ENCODE measurements at regions not wholly inside any gene's neighbourhood (a gene's known extent, or its start where the extent isn't known, plus 50 kb on each side); places are given as distances from the start of the nearest gene placed in this dataset.
"Not testable (repeated sequence)": the region's sequence is repeated elsewhere in the genome, so short reads cannot be mapped to it uniquely, and the experiment has no call there.

DNA sequence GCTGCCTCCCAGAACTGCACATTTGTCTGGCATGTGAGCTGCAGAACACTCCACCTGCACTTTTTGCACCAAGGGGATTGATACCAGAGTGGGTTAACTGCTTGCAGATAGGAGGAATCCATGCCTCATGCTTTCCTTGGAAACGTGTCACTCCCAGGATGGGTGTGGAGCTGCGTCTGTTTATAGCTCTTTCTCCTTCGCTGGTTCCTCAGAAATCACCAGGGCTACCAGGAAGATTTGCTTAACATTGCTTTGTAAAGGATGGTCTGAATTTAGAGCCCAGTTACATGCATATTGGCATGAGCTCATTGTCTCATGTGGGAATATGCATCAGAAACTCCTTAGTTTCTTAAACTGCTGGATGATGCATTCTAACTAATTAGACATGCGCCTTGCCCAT lies 234.6 kb downstream of the GADD45G start:
- no peak for DNase-seq (ENCODE audit: low read depth)

DNA sequence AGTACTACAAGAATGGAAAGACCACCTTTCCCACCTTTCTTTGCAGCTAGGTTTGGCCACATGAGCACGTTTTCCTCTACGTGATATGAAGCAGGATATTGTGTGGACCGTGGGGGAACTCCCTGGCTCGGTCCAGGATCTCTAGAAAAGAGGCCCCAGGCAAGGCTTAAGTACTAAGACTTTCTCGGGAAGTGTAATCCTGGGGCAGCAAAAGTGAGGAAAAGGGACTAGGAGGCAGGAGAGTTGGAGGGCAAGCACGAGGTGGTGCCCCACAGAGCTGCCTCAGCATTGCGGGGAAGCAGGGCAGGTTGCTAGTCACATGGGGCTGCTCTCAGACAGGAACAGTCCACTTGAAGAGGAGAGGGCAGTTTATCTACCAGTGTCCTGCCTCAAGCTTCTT lies 235.1 kb downstream of the GADD45G start:
- DNase-seq (ENCODE audit: low read depth): no peak

DNA sequence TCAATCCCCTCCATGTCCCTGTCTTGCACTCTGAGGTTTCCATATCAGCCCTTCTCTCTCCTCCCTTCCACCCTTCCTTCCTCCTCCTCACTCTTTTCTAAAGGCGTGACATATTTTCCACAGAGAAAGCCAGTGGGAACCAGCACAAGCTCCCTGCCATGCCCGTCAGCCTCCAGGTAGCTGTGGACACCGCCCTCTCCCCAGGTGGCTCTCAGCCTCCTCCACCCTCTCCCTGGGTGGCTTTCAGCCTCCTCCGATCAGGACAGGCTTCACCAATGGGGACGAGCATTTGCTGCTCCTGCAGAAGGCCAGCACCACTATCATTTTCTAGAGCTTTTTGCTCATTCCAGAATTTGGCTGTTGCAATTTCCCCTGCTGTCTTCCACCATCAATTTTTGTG lies 236.6 kb downstream of the GADD45G start:
- no peak for DNase-seq (ENCODE audit: low read depth)

DNA sequence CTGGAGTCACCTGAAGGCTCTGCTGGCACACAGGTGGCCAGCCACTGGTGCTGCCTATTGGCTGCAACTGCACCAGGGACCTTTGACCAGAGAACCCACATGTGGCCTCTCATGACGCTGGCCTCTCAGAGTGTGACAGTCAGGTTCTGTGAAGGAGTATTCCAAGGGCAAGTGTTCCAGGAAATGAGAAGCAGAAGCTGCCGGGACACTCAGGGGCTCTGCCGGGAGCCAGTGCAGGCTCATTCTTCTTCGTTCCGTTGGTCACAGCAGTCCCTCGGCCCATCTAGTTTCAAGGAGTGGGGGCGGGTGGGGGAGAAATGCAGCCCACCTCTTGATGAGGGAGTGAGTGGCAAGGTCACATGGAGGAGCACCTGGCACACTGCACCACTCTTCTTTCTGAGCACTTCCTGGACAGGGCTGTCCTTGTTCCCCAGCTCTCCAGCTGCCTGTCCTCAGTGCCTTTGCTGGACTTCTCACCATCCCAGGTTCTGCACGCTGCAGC lies 237.5 kb downstream of the GADD45G start:
- DNase-seq (ENCODE audit: low read depth): no peak

DNA sequence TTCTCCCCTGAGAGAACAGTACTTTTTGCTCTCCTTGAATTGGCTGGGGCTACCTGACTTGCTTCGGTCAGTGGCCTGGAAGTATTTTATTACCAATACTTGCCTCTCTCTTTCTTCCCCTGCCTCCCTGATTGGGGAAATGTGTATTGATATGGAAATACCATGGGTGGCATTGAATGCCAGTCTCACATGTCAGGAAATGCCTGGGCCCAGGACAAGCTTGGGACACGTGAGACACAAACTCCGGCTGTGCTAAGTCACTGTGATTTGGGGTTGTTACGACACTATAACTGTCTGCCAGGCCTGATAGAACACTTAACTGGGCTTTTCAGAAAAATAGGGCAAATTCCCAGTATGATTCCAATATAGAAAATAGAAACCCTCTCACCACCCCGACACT lies 238.3 kb downstream of the GADD45G start:
- no peak for DNase-seq (ENCODE audit: low read depth)

DNA sequence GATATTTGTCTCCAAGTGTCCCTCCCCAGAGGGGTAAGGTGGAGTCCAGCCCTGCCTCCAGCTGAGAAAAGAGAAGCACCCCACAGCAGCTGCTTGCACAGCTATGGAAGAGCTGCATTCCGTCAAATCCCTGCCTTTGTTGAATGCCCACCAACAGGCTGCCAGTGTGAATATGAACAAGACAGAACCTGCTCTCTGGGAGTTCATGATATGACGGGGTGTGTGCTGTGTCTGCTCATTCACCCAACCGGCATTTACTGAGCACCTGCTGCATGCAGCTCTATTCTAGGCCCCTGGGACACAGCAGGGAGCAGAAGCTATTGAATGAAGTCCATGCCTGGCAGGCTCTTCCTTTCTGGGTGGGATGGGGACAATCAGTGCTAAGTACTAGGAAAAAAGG lies 238.8 kb downstream of the GADD45G start:
- no peak for DNase-seq (ENCODE audit: low read depth)

DNA sequence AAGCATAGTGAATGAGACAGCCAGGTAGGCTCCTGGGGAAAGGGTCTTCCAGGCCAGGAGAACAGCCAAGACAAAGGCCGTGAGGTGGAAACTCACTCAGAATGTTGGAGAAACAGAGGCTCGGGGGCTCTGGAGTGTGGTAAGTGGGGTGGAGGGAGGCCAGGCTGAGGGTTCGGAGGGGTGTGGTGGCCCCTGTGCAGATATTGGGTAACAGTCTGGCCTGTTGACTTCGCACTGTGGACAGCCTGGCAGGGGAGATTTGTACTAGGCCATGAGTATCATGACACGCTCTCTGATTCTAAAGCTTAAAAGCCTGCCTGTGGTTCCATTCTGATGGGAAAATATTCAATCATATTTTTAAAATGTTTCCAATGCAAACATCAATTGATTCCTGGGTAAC lies 239.3 kb downstream of the GADD45G start:
- DNase-seq (ENCODE audit: low read depth): no peak

DNA sequence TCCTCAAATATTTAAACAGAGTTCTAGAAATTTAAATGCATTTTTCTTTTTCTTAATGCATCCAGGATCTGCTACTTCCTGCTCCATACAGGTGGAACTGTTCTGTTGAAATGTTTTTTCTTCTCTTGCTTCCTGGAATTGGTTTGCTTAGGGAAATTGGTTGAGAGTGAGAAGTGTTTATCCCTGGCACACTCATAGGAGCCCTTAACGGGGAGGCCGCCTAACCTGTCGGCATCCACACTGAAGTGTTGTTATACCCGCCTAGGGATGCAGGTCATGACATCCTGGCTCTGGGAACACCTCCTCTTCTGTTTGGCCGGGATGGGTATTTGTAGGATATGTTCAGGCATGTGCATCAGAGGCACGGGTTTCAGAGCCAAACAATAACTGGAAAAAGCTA lies 239.7 kb downstream of the GADD45G start:
- DNase-seq (ENCODE audit: low read depth): no peak

DNA sequence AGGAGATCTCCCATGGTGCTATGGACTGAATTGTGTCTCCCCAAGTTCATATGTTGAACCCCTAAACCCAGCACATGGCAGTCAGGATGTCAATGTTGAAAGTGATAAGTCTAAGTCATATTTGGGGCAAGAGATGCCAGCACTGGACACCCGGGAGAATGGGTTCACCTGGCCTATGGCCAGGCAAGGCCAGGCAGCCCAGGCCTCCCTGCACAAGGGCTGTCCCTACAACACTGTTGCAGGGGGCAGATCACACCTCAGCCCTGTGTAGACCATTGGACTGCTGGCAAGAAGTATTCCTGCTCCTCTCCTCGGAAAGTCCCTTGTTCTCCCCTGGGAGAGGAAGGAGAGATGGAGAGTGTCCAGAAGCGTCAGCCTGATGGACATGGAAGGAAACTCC lies 240.5 kb downstream of the GADD45G start:
- no peak for DNase-seq (ENCODE audit: low read depth)

DNA sequence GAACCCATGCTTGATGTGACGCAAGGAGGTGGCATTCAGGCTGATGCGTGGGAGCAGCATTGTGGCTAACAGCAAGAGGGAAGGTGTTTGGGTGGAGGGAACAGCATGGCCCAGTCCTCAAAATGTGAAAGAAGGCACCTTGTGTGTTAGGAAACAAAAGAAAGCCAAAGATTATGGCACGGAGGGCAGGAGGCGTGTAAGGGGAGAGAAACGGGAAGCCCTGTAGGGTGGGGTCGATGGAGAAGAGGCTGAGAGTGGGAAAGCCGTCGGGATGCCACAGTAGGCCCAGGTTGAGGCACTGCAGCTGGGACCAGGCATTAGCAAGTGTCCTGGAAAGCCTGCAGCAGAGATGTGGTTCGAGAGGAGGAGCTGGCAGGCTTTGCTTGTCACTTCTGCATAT lies 241.1 kb downstream of the GADD45G start:
- DNase-seq (ENCODE audit: low read depth): no peak

DNA sequence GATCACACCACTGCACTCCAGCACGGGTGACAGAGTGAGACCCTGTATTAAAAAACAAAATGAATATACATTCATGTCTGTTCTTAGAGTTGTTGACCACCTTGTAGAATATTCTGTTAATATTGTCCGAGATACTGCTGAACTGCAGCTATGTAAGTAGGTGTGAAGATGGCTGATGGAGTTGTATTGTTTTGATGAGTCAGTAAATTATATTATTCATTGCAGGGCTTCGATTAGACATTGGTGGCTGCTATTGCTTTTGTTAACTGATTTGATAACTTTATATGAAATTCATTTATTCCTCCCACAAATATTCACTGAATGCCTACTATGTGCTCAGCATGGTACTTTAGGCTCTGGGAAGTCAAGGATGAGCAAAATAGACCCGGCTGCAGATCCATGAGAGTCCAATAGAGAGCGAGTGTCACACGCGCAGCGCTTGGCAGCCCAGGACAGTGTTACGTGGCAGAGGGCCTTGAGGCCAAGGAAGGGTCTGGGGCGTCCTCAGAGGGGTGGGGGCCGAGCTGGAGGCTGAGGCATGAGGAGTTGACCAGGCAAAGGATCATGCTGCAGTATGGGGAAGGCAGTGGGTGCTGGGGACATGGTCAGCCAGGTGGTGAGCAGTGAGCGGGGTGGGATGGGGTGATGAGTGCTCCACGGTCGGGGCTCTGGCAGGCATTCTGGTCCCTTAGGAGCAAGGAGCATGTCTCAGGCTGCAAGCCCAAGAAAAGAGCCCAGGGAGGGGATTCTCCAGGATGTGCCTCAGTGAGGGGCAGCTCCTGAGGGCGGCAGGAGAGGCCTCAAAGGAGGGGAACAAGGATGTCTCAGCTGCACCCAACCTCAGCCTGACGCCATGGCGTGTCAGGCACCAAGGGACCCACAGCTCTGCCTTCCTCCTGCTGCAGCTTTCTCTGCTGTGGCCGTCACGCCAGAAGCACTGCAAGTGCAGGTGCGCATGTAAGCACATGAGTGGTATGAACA lies 243.5 kb downstream of the GADD45G start:
- no peak for DNase-seq (ENCODE audit: low read depth)

DNA sequence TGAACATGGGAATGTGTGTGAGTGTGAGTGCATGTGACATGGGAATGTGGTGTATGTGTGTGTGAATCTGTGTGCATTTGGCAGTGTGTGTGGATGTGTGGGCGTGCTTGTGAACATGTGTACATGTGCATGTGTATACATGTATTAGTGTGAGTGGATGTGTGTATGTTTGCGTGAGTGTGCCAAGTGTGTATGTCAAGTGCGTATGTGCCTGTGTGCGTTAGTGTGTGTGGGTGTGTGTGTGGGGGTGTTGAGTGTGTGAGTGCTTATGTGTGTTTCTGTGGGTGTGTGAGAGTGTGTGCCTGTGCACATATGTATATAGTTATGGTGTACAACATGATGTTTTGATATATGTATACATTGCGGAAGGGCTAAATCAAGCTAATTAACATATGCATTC lies 244.3 kb downstream of the GADD45G start:
- DNase-seq (ENCODE audit: low read depth): no peak

DNA sequence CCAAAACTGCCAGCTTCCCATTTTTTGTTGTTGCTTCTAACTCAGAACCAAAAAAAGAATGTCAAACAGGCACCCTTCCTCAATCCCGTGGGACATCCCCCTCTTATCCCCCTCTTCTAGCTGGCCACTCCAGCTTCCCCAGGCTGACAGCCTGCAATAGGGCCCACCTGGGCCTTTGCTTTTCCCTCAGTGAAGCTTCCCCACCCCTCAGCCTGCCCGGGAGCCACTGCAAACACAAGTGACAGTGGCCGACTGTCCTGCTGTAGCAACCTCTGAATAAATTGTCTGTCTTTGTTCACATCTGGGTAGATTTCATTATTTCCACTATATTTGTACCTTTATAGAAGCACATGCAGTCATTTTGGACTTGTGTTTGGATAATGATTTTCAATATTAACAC lies 245.3 kb downstream of the GADD45G start:
- DNase-seq (ENCODE audit: low read depth): no peak

DNA sequence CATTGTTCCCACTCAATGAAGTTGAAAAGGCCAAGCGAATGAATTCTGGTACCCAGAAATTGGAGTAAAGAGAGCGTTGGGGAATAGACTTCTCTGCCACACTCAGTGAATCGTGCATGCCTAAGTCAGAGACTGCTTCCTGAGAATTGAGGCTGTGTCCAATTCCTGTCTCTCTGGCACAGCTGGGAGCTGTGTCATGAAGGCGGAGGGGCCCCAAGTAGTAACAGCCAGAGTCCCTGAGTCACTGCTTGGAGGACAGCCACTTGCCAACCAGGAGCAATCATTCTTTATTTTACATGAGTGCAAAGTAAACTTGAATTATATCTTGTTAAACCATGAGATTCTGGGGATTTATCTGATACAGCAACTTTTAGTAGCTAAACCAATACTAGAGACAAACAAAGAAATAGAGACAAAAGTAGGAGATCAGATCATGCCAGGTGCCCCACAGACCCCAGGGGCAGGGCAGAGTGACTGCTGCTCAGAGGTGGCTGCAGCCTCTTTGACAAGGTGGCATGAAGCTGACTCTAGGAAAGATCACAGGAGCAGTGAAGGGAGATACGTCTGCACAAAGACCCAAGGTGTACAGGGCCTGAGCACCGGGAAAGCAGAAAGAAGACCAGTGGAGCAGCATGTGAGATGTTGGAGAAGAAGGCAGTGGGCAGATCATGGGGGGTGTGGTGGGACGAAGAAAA lies 246.0 kb downstream of the GADD45G start:
- no peak for DNase-seq (ENCODE audit: low read depth)

DNA sequence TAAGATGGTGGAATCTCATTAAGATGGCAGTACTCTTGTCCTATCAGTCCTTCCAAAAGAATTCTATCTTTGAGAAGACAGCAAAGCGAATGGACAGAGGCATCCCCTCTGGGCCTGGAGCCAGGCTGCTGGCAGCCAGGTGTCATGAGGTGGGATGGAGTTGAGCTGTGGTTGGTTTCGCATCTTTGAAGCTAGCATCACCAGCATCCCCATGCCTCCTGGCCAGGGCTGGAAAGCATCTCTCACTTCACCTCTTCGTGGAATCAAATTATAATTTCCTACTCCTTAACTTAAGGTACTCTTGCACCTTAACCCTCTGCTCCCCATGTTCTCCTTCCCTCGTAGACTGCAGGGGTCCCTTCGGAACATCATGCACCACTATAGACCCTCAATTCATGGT lies 248.3 kb downstream of the GADD45G start:
- no peak for DNase-seq (ENCODE audit: low read depth)

DNA sequence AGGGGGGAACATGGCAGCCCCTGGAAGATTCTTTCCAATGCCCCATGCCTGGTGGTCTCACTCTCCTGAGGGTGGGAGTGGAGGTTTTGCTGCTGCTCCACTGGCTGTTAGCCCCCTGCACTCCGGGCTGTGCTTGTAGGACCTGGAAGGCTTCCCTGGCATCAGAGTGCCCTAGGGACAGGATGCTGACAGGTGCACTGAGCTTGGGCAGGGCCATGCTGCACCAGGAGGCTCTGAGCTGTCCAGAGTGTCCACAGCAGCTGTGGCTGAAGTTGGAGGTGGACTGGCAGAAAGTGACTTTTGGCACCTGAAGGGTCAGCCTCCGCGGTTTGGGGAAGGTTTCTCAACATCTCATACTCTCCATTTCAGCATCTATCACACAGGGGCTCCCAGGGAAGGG lies 249.1 kb downstream of the GADD45G start:
- DNase-seq (ENCODE audit: low read depth): no peak

DNA sequence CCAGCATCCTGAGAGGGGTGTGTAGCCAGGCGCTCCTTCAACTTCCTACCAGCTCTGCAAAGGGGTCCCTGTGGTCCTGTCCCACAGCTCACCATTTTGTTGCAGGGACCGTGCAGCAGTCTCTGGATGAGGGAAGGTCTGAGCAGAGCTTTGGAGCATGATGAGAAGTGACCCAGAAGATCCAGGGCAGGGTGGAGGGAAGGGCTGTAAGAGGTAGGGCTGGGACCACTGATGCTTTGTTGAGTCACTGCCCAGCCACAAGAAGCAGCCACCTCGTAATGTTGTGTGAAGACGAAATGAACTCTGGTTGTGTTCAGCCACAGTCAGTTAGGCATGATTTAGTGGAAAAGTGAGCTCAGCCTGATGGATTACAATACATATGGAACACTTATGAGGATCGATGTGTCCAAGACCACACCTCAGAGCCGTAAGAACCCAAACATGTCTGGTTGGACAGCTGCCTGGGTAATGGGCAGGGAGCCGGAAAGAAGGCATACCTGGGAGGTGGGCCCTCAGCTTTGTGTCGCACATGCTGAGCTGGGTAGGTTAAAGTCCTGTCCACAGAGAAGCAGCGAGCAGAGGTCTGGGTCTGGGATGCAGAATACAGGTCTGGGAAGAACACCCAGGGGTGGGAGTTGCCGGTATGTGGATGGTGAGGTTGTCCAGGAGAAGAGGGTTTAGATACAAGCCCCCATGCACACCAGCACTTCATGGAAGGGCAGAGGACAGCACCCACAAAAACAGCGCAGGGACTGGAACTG lies 250.1 kb downstream of the GADD45G start:
- no peak for DNase-seq (ENCODE audit: low read depth)

DNA sequence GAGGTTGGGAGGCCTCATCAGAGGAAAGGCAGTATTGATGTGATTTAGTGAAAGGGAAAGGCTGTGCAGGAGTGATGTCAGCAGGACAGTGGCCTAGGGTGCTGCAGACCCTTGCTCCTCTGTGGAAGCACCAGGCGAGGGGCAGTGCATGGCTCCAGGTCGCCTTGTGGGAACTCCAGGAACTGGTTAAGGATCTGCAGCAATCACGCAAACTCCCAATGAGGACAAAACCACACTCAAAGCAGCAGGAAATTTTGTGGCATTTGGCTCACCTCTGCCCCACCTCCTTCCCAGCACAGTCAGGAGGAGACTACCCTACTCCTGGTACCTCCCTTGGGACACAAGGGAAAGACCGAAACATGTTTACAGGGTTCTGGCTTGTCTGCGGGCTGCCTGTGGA lies 251.5 kb downstream of the GADD45G start:
- DNase-seq (ENCODE audit: low read depth): not testable (repeated sequence)

DNA sequence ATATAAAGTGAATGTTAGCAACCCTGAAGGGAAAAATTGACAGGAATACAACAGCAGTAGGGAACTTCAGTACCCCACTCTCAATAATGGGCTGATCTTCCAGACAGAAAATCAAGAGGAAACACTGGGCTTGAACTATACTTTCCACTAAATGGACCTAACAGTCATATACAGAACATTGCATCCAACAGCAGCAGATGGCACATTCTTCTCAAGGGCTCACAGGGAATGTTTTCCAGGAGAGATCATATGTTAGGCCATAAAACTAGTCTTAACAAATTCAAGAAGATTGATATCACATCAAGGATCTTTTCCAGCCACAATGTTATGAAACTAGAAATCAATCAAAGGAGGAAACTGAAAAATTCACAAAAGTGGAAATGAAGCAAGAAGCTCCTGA lies 252.1 kb downstream of the GADD45G start:
- DNase-seq (ENCODE audit: low read depth): not testable (repeated sequence)

DNA sequence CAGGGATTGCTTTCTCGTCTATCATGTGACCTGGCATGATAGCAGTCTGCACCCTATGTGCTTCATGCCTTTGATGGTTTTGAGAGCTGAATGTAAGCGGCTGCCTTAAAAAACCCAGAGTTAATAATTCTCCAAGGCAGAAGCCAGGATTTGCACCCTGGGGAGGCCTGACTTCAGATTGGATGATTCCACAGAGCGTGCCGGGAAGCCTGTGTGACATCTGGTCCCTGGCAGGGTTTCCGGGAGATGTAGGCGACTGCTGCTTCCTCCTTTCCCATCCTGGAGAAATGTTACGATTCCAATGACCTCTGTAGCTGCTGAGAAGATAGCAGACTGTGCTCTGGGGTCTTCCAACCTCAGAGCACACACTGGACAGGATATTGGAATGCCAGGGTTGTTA lies 255.0 kb downstream of the GADD45G start:
- DNase-seq (ENCODE audit: low read depth): not testable (repeated sequence)

DNA sequence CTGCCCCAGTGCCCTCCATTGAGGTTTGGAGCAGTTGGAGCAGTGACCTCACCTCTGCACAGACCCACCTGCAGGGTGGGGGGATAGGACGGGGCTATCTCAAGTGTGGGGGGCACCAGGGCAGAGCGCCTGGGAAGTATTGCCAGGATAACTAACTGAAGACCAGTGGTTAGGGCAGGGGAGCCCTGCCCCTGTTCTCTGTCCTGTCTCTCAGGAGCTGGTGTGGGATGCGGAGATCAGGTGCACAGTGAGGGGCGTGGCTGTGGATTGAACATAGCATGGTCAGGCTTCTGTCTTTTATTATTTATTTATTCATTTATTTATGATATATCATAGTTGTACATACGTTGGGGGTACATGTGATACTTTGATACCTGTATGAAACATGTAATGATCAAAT lies 256.6 kb downstream of the GADD45G start:
- DNase-seq (ENCODE audit: low read depth): not testable (repeated sequence)

DNA sequence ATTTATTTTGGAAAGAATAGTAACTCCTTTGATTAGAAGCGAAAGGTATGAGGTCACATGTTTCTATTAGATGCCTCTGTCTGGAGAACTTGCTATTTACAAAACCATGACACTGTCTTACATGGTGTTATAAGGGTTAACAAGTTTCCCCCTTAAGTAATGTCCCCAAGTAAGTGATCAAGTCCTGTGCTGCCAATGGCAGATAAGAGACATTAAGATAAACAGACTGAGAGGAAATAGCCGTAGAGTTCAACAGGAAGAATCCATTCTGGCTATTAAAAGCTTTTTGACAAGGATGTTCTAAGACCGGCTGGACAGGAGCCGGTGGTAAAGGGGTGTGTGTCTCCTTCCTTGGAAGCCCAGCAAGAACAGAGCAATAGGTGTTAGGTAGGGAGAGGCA lies 257.5 kb downstream of the GADD45G start:
- DNase-seq (ENCODE audit: low read depth): no peak
